ENCODE measurements at regions not wholly inside any gene's neighbourhood (a gene's known extent, or its start where the extent isn't known, plus 50 kb on each side); places are given as distances from the start of the nearest gene placed in this dataset.
A peak's percentile ranks its signal among the peaks of the same experiment; 100 is the strongest.
"Not testable (repeated sequence)": the region's sequence is repeated elsewhere in the genome, so short reads cannot be mapped to it uniquely, and the experiment has no call there.

- no peak for DNase-seq (ENCODE audit: low spot score)
These were observed 2074.3 kb downstream of the PCDH9 start for GRCh38 chr13:65155861-65156260.

DNA sequence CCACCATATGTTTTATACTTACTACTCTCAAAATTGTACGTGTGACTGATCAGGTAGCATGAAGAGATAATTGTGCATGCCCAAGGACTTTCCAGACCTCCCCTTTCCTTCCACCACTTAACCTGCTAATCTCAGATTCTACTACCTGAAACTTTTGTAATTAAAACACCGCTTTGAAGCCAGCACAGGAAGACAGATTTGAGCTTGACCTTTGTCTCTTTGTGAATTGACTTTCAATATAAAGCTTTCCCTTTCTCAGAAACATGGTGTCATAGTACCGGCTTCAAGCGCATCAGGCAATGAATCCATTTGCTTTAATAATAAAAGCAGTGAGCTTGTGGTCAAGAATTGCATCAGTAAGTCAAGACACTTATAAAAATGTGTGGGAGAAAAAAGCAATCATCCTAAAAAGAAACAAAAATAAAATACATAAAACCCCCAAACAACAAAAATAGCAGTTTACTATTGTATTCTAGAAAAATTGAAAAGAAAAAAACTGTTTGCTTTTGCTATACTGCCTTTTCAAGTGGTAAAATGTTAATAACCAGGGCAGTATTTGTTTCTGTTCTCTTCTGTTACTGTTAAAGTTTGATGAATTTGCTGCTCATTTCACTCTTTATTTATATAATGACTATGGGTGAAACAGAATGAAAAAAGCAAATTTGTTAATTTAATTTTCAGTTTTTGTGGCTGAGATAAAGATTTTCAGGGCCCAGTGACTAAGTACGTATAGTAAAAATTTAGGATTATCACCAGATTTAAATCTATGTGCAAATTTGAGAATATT, 2075.3 kb downstream of the PCDH9 start:
- no peak for DNase-seq (ENCODE audit: low spot score)

DNA sequence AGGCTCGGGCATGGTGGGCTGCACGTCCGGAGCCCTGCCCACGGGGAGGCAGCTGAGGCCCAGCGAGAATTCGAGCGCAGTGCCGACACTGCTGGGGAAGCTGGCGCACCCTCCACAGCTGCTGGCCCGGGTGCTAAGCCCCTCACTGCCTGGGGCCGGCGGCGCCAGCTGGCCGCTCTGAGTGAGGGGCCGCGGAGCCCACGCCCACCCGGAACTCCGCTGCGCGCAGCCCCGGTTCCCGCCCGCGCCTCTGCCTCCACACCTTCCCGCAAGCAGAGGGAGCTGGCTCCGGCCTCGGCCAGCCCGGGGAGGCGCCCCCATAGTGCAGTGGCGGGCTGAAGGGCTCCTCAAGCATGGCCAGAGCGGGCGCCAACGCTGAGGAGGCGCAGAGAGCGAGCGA, 2080.4 kb downstream of the PCDH9 start:
- DNase-seq (ENCODE audit: low spot score) = no peak

GRCh38 chr13:65143920-65144319, 2086.2 kb downstream of the PCDH9 start:
- DNase-seq (ENCODE audit: low spot score) = no peak

DNA sequence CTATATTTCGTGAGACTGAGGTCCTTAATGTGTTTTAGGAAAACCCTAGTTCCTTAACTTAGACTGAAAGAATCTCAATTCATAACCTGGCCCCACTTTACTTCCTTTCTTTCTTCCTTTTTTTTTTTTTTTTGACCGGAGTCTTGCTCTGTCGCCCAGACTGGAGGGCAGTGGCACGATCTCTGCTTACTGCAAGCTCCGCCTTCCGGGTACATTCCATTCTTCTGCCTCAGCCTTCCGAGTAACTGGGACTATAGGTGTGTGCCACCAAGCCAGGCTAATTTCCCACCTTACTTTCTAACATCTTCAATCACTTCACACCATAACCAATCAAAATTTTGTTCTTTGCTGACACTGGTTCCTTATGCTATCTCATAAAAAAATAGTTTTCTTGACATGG, 2097.0 kb downstream of the PCDH9 start:
- no peak for DNase-seq (ENCODE audit: low spot score)

DNA sequence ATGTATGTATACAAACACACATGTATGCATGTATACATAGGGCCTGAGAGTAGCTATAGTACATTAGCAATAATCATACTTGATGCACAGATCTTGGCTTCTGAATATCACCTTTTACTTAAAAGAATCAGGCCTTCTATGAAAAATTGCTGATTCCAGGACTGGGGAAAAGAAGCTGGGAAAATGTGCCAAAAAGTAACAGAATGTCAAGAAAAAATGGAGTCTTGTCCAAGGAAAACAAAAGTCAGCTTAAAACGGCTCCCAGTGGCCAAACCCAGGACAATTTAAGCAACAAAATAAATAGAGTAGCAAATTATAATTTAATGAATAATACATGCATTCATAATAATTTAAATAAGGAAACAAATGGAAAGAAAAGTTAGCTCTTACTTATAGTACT, 2104.9 kb downstream of the PCDH9 start:
- no peak for DNase-seq (ENCODE audit: low spot score)

- DNase-seq (ENCODE audit: low spot score) = peak; percentile 0
These were observed 2117.6 kb downstream of the PCDH9 start for GRCh38 chr13:65112531-65112941.

- DNase-seq (ENCODE audit: low spot score) = no peak
These were observed 2118.0 kb downstream of the PCDH9 start for GRCh38 chr13:65112123-65112522.

GRCh38 chr13:65111223-65111622, 2118.9 kb downstream of the PCDH9 start:
- no peak for DNase-seq (ENCODE audit: low spot score)

- DNase-seq (ENCODE audit: low spot score) = not testable (repeated sequence)
These were observed 2125.7 kb downstream of the PCDH9 start for GRCh38 chr13:65104436-65104835.

GRCh38 chr13:65103351-65103750, 2126.8 kb downstream of the PCDH9 start:
- DNase-seq (ENCODE audit: low spot score) = no peak

DNA sequence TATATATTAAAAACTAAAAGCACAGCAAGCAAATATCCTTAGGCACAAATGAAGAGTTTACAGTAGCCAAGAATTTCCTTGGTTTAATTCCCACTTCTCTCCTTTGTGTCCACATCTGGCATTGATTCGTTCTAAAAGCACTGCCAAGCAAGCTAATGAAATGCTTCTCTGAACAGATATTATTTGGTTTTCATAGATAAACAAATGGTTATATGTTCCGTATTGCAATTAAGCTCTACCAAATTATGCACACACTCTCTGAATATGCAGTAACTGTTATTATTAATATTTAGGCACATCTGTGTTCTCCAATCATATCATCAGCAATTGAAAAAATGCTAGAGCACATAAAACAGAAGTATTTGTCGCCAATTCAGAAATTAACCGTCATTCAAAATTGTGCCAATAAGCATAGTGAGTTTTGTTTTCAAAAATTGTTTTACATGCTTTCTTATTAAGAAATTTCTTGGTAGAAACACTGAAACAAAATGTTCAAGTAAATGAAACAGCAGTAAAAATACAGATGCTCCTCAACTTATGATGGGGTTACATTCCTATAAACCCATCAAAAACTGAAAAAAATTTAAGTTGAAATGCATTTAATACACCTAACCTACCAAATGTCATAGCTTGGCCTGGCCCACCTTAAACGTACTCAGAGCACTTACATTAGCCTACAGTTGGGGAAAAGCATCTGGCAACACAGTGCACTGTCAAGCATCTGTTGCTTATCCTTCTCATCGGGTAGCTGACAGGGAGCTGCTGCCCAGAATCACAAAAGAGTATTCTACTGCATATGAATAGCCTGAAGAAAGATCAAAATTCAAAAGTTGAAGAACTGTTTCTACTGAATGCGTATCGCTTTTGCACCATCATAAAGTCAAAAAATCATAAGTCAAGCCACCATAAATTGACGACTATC, 2134.7 kb downstream of the PCDH9 start:
- no peak for DNase-seq (ENCODE audit: low spot score)

- no peak for DNase-seq (ENCODE audit: low spot score)
These were observed 2136.8 kb downstream of the PCDH9 start for GRCh38 chr13:65093357-65093756.

DNA sequence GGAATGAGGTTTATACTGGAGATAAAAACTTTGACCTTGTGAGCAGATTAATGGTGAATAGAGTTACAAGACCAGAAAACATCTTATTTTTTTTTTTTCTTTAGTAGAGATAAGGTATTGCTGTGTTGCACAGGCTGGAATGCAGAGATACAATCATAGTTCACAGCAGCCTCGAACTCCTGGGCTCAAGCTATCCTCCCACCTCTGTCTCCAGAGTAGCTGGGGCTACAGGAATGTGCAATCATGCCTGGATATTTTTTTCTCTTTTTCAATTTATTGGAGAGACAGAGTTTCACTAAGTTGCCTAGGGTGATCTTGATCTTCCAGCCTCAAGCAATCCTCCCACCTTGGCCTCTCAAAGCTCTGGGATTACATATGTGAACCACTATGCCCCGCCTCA, 2139.1 kb downstream of the PCDH9 start:
- DNase-seq (ENCODE audit: low spot score) = no peak

DNA sequence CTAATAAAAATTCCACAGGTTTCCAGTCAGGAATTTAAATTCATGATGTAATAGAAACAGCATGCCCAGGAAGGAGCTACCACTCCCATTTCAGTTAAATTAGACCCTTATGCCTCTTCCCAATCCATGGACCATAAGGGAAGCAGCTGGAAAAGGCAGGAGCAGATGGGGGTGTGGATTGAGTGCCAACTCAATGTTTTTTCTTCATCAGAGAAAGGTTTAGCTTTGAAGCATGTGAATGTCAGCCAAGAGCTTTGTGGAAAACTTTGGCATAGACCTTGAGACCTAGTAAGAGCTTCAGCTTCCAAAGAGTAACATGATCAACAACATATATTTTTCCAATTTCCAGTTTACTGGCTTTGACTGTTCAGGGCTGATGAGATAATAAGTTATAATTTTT, 2139.9 kb downstream of the PCDH9 start:
- no peak for DNase-seq (ENCODE audit: low spot score)

- no peak for DNase-seq (ENCODE audit: low spot score)
These were observed 2141.2 kb downstream of the PCDH9 start for GRCh38 chr13:65088906-65089305.

- DNase-seq (ENCODE audit: low spot score) = no peak
These were observed 2144.2 kb downstream of the PCDH9 start for GRCh38 chr13:65085977-65086376.

GRCh38 chr13:65074248-65074647, 2155.9 kb downstream of the PCDH9 start:
- no peak for DNase-seq (ENCODE audit: low spot score)

- DNase-seq (ENCODE audit: low spot score) = no peak
These were observed 2165.2 kb downstream of the PCDH9 start for GRCh38 chr13:65064967-65065366.

DNA sequence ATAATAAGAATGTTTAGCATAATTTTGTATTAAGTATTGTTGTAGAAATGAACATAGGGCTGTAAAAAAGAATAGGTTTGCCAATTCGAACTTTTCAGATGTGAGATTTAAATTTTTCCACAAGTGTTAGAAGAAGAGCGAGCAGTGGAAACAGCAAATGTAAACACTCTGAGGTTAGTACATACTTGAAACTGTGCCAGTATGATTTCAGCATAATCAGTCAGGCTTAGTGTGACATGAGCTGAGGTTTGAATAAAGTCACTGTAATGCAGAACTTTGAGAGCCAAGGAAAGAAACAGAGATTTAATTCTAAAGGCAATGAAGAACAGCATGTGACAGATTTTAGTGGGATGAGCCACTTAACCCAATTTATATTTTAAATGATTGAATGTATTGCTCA, 2166.4 kb downstream of the PCDH9 start:
- no peak for DNase-seq (ENCODE audit: low spot score)

DNA sequence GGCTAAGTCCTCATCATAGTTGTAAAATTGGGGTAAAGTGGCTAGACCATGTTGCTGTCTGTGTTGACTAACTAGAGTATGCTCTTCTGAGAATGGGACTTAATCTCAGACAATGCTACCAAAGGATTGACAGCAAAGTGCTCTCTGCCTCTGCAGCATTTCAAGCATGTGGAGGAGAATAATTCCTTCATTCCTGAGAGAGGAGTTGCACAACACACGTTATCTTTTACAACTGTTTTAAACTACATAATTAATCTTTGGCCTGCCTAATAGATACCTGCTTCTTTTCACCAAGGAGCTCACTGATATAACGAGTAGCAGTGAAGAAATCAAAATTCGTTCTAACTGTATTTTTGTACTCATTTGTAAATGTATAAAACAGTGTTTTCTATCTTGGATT, 2172.2 kb downstream of the PCDH9 start:
- DNase-seq (ENCODE audit: low spot score) = no peak

DNA sequence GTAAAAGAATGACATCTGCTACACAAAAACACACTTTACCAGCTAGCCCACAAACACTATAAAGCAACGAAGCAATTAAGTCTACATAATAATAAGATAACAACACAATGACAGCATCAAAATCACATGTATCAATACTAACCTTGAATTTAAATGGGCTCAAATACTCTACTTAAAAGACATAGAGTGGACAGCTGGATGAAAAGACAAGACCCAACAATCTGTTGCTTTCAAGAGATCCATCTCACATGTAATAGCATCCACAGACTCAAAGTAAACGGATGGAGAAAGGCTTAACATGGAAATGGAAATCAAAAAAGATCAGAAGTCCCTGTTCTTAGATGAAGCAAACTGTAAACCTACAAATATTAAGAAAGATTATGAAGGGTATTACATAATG, 2175.9 kb downstream of the PCDH9 start:
- no peak for DNase-seq (ENCODE audit: low spot score)

DNA sequence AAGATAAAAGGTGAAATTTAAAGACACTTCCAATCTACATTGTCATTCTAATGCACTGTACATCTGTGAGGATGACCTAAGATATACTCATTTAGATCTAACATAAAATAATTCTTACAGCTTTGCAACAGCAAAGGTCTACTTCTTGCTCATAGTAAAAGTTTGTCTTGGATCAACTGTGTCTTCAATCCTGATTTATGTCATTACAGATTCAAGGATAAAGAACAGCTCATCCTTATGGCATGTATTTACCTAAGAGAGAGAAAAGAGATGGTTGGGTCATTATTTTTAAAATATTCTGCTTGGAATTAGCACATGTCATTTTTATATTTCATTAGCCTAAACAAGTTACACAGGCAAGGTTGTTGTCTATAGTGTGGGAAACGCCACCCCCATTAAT, 2193.1 kb downstream of the PCDH9 start:
- no peak for DNase-seq (ENCODE audit: low spot score)
